ENCODE measurements at regions not wholly inside any gene's neighbourhood (a gene's known extent, or its start where the extent isn't known, plus 50 kb on each side); places are given as distances from the start of the nearest gene placed in this dataset.

DNA sequence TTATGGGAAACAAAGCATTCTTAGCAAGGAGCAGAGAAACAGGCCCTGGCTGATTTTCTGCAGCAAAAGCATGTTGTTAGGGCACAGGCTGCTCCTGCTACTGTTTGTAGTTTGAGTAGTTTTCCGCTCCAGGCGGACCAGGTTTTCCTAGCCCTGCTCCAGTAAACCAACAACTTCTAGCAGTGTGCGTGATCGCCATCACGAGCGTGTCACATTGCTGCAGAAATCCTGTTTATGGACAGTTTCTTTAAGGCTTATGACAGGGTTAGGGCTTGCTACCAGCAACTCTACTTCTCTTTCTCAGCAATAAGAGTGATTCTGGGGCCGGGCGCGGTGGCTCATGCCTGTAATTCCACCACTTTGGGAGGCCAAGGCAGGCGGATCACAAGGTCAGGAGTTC lies 803.9 kb upstream of the CDH10 start:
- TF ChIP-seq ZNF121 (CRISPR knock-in tag; IDR thresholded peaks at IDR 0.05): no peak
- TF ChIP-seq, protein P1, sequence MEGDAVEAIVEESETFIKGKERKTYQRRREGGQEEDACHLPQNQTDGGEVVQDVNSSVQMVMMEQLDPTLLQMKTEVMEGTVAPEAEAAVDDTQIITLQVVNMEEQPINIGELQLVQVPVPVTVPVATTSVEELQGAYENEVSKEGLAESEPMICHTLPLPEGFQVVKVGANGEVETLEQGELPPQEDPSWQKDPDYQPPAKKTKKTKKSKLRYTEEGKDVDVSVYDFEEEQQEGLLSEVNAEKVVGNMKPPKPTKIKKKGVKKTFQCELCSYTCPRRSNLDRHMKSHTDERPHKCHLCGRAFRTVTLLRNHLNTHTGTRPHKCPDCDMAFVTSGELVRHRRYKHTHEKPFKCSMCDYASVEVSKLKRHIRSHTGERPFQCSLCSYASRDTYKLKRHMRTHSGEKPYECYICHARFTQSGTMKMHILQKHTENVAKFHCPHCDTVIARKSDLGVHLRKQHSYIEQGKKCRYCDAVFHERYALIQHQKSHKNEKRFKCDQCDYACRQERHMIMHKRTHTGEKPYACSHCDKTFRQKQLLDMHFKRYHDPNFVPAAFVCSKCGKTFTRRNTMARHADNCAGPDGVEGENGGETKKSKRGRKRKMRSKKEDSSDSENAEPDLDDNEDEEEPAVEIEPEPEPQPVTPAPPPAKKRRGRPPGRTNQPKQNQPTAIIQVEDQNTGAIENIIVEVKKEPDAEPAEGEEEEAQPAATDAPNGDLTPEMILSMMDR (IDR thresholded peaks at IDR 0.05): no peak
- TF ChIP-seq, protein P2, sequence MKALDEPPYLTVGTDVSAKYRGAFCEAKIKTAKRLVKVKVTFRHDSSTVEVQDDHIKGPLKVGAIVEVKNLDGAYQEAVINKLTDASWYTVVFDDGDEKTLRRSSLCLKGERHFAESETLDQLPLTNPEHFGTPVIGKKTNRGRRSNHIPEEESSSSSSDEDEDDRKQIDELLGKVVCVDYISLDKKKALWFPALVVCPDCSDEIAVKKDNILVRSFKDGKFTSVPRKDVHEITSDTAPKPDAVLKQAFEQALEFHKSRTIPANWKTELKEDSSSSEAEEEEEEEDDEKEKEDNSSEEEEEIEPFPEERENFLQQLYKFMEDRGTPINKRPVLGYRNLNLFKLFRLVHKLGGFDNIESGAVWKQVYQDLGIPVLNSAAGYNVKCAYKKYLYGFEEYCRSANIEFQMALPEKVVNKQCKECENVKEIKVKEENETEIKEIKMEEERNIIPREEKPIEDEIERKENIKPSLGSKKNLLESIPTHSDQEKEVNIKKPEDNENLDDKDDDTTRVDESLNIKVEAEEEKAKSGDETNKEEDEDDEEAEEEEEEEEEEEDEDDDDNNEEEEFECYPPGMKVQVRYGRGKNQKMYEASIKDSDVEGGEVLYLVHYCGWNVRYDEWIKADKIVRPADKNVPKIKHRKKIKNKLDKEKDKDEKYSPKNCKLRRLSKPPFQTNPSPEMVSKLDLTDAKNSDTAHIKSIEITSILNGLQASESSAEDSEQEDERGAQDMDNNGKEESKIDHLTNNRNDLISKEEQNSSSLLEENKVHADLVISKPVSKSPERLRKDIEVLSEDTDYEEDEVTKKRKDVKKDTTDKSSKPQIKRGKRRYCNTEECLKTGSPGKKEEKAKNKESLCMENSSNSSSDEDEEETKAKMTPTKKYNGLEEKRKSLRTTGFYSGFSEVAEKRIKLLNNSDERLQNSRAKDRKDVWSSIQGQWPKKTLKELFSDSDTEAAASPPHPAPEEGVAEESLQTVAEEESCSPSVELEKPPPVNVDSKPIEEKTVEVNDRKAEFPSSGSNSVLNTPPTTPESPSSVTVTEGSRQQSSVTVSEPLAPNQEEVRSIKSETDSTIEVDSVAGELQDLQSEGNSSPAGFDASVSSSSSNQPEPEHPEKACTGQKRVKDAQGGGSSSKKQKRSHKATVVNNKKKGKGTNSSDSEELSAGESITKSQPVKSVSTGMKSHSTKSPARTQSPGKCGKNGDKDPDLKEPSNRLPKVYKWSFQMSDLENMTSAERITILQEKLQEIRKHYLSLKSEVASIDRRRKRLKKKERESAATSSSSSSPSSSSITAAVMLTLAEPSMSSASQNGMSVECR (CRISPR knock-in tag; IDR thresholded peaks at IDR 0.05; ENCODE audit: borderline replicate concordance): no peak
- TF ChIP-seq, protein P3, sequence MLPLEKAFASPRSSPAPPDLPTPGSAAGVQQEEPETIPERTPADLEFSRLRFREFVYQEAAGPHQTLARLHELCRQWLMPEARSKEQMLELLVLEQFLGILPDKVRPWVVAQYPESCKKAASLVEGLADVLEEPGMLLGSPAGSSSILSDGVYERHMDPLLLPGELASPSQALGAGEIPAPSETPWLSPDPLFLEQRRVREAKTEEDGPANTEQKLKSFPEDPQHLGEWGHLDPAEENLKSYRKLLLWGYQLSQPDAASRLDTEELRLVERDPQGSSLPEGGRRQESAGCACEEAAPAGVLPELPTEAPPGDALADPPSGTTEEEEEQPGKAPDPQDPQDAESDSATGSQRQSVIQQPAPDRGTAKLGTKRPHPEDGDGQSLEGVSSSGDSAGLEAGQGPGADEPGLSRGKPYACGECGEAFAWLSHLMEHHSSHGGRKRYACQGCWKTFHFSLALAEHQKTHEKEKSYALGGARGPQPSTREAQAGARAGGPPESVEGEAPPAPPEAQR (CRISPR knock-in tag; IDR thresholded peaks at IDR 0.05): no peak
- TF ChIP-seq RELA (CRISPR knock-in tag; IDR thresholded peaks at IDR 0.05; ENCODE audit: borderline replicate concordance): no peak
- no peak for TF ChIP-seq CBFB (CRISPR knock-in tag; IDR thresholded peaks at IDR 0.05; ENCODE audit: low read depth)
- TF ChIP-seq CREB1 (CRISPR knock-in tag; IDR thresholded peaks at IDR 0.05): no peak
- TF ChIP-seq, protein P4, sequence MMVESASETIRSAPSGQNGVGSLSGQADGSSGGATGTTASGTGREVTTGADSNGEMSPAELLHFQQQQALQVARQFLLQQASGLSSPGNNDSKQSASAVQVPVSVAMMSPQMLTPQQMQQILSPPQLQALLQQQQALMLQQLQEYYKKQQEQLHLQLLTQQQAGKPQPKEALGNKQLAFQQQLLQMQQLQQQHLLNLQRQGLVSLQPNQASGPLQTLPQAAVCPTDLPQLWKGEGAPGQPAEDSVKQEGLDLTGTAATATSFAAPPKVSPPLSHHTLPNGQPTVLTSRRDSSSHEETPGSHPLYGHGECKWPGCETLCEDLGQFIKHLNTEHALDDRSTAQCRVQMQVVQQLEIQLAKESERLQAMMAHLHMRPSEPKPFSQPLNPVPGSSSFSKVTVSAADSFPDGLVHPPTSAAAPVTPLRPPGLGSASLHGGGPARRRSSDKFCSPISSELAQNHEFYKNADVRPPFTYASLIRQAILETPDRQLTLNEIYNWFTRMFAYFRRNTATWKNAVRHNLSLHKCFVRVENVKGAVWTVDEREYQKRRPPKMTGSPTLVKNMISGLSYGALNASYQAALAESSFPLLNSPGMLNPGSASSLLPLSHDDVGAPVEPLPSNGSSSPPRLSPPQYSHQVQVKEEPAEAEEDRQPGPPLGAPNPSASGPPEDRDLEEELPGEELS (CRISPR knock-in tag; IDR thresholded peaks at IDR 0.05): no peak
- TF ChIP-seq NR2C2 (CRISPR knock-in tag; IDR thresholded peaks at IDR 0.05): no peak

All from WTC11 (cell line).